HTR-8/SVneo (cell line): ENCODE measurements at regions not wholly inside any gene's neighbourhood (a gene's known extent, or its start where the extent isn't known, plus 50 kb on each side); places are given as distances from the start of the nearest gene placed in this dataset.

Source experiments
- DNase-seq: peaks from one replicate; pipeline ENCODE4 v3.0.0; 2011; ENCODE audit warnings: low spot score, mixed read lengths; ENCODE audit not compliant: insufficient read length
- FAIRE-seq: peaks from 2 replicates; lab custom pipeline; 2011; peaks lifted over from hg19 to GRCh38; lab: Jason Lieb, UNC

DNA sequence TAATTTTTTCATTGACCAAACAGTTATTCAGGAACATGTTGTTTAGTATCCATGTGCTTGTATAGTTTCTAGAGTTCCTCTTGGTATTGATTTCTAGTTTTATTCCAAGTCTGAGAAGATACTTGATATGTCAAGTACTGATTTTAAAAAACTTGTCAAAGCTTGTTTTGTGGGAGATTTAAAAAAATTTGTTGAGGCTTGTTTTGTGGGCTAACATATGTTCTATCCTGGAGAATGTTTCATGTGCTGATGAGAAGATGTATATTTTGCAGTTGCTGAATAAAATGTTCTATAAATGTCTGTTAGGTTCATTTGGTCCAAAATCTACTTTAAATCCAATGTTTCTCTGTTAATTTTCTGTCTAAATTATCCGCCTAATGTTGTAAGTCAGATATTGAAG lies 1065.1 kb upstream of the WWC1 start:
- FAIRE-seq (no peak), DNase-seq (no peak)

DNA sequence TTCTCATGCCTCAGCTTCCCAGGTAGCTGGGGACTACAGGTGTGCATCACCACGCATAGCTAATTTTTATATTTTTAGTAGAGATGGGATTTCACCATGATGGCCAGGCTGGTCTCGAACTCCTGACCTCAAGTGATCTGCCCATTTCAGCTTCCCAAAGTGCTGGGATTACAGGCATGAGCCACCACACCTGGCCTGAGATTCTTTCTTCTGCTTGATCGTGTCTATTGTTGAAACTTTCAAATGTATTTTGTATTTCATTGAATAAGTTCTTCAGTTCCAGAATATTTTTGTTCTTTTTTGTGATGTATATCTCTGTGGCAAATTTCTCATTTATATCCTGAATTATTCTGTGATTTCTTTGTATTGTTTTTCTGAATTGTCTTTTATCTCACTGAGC lies 1063.3 kb upstream of the WWC1 start:
- DNase-seq (no peak), FAIRE-seq (no peak)

DNA sequence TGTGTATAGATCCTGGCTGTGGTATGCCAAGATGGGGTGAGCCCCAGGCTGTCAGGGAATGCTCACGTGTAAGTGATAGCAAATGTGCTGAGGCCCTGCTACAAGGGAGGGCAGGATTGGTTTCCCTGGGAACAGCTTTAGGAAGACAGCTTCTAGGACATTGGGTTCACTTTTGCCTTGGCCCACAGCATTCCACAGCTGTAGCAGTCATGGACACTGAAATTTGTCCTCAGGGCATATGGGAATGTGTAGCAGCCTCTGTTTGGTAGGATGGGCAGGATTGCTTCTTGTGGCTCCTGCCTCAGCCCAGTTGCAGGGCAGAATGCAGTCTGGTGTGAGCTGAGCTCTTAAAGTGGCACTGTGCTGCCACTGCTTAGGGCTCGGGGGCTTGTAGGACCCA lies 1061.7 kb upstream of the WWC1 start:
- FAIRE-seq (no peak), DNase-seq (no peak)

DNA sequence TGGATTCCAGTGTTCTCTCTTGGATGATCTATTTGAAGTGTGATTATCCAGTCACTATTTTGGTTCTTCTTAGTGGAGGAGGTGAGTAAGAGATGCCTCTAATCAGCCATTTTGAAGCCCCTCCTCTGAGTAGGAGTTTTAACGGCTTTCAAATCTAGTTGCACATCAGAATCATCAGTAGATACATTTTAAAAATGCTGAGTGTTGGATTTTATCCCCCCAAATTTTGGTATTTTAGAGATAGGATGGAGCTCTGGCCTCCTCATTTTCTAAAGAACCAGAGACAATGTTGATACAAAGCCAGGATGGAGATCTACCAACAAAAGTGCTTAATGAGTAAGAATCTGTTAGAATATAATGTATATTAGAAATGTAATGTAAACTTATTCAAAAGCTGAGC lies 1061.0 kb upstream of the WWC1 start:
- FAIRE-seq (no peak), DNase-seq (no peak)

DNA sequence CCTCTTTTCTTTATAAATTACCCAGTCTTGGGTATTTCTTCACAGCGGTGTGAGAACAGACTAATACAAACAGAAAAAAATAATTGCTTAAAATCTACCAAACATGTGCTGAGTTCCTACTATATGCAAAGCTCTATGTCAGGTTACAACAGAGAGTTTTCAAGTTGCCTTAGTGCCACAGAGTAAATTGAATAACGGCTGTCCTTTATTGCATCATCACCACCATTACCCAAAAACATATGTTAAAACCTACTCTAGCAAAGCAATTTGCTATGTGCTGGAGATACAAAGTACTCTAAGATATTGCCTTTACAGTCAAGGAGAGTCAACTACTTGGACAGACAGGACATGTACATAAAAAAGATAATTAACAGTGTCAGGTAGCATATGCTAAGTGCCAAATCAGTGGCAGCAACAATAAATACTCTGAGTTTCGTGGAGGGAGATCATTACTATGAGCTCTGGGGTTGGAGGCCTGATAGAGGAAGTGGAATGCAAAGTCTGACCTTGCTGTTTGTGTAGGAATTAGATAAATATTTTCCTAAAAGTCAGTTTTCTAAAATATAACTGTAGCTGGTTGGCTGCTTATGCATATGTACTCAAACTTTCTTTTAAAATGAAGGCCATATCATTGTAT lies 1058.7 kb upstream of the WWC1 start:
- FAIRE-seq = no peak
- no peak for DNase-seq

DNA sequence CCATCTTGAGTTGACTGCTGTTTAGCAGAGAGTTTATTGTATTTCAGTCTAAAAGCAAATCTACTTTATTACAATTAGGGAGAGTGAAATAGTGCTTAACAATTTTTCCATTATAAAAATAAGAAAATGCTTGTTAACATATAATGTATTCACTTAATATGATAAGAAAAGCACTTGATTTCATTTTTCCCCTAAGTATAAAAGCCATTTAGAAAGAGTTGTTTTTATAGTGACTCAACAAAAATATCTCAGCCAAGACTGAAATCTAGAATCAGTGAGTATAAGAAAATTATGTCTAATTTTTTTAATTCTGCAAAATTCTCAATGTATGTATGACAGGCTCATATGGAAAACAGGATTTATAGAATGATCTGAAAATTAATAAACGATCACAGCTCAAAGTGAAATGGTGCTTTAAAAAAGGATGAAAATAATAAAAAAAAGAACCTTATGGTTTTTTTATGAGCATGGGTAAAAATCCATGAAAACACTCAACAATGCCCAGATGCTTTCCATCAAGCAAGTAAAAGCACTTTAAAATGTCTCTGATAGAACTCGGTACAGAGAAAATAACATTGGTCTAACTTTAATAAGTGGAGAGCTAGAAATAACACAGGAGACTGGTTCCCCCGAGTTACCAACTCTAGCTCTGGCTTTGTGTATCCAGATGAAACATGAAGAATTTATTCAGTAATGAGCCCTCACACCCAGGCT lies 1057.8 kb upstream of the WWC1 start:
- DNase-seq (no peak), FAIRE-seq (no peak)

DNA sequence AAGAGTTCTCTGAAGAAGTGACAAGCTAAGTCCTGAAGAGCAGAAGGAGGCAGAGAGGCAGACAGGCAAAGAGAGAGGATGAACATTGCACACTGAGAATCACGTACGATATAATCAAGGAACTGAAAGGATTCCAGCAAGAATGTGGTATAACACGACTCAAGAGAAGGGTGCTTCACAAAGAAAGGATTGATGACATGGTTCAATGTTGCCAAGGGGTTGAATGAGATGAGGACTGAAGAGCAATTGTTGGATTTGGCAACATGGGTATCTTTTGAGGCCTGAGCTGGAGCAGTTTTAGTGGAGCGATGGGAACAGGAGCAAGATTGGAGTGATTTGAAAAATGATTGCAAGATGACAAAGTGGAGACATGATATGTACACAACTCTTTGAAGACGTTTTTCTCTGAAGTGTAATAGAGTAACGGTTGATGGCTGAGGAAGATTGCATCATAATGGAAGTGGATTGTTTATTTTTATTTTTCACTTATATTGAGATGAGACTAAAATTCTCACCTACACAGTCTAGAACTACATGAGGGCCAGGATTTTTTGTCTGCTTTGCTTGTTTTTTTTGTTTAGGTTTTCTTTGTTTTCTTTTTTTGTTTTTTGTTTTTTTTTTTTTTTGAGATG lies 1049.9 kb upstream of the WWC1 start:
- DNase-seq = no peak
- FAIRE-seq = no peak

DNA sequence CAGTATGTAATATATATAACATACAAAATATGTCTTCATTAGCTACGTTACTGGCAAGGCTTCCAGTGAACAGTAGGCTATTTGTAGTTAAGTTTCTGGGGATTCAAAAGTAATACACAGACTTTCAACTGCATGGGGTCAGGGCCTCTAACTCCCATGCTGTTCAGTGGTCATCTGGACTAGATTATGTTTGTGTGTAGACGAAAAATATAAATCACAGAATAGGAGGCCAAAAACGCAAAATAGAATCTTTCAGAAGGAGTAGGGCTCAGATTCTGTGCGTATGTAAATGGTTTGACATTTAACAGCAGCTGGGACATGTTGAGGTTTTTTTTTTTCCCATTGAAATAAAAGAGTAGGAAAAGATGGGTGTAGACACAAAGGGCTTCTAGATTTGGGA lies 1048.7 kb upstream of the WWC1 start:
- no peak for FAIRE-seq

DNA sequence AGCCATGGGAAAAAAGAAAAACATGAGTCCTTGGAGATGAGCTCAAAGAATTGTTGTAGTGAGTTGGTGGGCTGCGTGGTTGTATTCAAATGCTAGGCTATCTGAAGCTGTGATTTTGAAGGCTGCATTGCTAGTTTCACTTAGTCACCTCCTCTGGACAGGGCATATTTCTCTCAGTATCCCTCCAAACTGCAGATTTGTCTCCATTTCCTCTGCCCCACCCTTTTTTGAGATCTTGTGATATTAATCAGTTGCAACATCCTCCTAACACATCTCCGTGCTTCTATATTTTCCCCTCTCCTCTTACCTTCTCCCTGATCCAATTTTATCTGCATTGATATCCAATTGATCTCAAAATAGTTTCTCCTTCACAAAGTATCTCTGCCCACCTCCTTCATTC lies 1048.0 kb upstream of the WWC1 start:
- FAIRE-seq (no peak), DNase-seq (no peak)

More for the DNA sequence above, 1048.7 kb upstream of the WWC1 start:
- DNase-seq = no peak

DNA sequence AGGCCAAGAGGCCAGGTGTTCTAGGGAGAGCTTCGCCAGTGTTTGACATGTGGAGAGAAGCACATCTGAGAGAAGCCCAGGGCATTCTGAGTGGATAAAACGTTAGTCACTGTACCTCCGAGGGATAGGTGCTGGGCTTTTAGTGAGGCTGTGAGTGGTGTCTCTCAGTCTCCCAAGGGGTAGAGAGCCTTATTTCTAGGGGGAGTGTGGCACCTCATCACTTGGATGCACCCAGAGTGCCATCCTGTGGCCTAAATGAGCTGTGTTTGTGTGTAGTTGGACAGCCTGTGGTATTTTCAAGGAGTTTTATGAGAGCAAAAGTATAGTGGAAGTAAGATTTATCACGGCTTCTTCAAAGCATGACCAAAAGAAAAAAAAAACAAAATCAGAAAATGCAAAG lies 1046.9 kb upstream of the WWC1 start:
- no peak for FAIRE-seq
- DNase-seq = peak; percentile 30

DNA sequence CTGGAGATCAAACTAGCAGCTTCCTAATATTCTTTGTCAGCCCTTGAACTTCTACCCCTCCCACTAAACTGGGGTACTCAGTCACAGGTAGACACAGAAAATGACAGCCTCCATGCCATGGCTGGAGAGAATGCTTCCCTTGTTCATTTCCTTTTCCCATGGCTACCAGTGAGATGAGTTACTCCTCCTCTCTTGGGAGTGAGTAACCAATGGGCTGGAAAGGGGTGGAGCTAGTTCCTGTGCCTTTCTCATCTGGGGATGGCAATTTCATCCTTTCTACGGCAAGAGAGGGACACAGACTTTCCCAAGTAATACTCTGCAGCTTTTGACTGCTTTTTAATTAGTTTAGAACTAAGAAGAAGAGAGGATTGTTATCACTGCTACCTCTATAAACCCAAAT lies 1045.6 kb upstream of the WWC1 start:
- no peak for DNase-seq
- FAIRE-seq = no peak

DNA sequence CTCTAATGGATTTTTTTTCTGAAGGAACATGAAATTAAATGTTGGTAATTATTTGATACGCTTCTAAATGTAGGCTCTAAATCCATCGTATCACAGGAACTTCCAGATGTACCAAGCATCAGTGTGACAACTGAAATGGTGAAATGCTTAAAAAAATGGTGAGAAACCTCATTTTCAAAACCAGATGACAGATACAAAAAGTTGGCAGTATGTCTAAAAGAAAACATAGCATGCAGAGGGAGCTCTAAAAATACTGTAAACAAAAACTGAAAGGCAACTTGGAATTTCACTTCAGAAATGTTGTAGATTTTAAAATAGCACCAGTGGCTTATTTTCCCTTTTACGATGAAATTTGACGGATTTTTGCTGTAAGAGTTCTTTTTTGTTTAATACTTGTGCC lies 1043.6 kb upstream of the WWC1 start:
- DNase-seq = no peak
- FAIRE-seq = no peak

DNA sequence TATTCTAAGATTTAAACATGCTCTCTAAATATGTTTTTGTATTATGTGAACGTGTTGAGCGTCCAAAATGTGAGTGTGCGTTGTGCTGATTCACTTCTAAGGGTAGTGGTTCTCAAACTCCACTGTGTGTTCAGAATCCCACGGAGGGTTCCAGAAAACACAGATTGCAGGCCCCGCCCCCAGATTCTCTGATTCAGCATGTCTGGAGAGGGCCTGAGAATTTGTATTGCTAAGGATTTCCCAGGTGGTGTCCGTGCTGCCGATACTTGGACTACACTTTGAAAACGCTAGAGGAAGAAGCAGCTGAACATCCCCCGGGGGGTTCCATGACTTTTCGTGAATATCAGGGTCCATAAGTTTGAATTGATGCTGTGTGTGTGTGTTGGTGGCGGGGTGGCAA lies 1043.2 kb upstream of the WWC1 start:
- DNase-seq = no peak
- FAIRE-seq = no peak

DNA sequence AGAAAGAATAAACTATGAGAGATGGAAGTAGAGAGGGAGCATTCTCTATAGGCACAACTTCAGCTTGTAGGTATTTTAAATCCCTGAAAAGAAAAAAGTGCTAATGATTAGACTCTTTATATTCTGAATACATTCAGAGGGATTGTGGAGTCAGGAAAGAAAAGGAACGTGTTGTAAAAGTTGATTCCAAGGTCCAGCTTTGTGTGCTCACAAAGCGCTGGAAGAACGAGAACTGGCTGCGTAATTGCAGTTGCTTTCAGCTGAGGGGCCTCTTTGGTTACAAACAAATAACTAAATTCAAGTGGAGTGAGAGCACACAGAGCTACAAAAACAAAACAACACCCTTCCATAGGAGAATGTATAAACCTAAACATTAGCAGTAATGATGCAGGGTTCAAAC lies 1040.4 kb upstream of the WWC1 start:
- no peak for DNase-seq
- no peak for FAIRE-seq

DNA sequence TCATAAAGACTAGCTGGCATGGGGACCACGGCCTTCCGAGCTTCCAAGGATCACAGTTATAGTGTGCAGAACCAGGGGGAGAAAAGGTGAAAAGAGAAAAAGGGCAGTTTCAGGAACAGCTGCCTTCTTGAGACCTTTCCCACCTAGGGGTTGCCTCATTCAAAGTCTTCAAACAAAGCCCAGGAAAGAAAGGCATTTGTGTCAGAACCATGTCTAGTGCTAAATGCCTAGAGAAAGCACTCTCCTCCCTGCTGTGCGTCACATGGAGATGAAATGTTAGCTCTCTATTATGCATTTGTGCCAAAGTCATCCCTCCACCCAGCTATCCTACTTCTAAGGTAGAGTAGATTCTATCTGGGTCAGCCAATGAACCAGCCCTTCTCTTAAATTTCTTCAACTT lies 1037.3 kb upstream of the WWC1 start:
- DNase-seq (no peak), FAIRE-seq (no peak)

DNA sequence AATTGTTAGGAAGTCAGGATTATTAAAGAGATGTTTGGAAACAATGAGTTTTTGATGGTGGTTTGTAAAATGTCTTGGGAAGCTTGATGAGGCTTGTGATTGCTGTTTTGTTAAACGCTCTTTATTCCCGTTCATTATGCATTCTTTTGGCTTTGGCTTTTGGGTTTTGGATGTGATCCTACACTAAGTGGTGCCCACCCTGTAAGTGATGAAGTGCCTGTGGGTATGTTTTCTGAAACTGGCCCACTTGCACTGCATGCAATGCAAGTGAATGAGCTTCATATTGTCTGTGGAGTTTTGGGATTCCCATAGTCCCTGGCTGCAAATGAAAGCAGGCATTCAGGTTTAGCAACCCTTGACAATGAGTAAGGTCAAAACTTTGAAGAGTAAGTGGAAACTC lies 1035.5 kb upstream of the WWC1 start:
- DNase-seq (no peak), FAIRE-seq (no peak)

DNA sequence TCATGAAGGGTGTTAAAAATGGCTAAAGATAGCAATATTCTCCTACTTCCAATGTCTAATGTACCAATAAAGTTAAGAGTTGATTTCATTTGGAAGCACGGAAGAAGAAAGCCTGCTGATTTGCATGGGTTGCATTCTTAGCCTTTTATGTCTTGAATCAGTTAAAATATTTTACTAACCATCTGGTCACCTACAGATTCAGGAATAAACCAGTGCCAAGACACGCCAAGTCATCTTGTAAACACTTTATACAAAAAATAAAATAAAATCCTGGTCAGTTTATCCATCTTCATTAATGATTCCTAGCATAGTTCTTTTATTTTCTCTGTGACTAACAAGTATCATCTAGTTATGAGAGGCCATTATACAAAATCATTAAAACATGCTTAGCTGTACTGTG lies 1031.6 kb upstream of the WWC1 start:
- FAIRE-seq = no peak
- no peak for DNase-seq

DNA sequence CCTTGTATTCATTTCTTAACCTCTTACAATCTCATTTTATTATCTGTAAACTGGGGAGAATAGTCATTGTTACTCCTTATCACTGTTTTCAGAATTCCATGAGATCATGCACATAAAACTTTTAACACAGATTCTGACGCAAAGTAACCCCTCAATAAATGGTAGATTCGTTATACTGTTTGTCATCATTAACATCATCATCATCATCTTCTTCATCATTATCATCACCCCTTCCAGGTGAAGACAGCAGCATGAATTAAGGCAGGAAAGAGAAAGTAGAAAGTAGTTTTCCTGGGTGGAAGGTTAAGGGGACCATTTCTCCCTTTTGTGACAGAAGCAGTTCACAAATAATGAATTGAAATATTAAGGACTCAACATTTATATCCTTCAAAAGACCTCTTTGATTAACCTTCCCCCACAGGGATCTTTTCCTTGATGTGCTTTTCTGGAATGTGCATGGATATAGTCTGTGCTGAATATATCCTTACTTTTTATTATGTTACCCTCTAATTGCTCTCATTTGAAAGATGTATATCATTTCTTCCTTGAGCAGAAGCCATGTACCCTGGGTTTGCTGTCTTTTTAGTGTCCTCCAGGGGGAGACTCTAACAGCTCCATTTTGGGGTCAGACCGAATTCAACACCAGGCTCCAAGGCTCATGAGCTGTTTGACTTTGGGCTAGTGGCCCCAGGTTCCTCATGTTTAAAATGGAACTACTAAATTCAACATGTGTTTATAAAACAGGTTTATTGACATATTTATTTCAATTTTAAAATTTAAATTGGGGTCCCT lies 1029.9 kb upstream of the WWC1 start:
- DNase-seq (no peak), FAIRE-seq (no peak)

DNA sequence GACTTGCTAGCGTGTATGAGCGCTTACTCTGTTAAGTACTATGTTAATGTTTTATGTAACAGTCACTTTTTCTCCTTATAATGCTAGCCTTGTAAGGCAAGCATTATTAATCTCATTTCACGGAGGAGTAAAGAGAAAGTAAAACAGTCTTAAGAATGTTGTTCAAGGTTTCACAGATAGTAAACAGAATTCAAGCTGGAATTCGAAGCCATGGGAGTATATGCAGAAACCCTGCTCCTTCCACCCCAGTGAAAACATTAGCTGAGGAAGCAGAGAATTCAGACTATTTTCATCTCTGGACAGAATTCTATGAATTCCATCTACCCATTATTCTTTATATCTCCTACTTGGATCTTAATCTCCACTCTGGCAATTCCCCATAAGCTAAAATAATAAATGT lies 1028.3 kb upstream of the WWC1 start:
- FAIRE-seq = no peak
- DNase-seq = no peak

DNA sequence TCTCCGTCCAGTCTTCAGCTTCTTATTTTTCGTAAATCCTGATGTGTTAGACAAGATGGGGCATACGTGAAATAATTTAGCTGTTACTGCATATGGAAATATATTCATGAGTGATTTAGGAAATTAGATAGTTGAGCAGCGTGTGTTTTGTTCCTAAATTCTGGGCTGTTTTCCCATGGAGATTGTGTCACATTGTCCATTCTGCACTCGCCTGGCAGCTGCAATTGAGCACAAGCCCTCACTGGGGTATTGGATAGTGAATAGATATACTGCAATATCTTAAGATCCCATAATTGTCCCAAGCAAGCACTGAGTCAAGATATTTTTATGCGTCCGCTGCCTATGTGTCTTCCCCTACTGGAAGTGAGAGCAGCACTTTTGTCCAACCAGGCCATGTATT lies 1027.1 kb upstream of the WWC1 start:
- FAIRE-seq = no peak

DNA sequence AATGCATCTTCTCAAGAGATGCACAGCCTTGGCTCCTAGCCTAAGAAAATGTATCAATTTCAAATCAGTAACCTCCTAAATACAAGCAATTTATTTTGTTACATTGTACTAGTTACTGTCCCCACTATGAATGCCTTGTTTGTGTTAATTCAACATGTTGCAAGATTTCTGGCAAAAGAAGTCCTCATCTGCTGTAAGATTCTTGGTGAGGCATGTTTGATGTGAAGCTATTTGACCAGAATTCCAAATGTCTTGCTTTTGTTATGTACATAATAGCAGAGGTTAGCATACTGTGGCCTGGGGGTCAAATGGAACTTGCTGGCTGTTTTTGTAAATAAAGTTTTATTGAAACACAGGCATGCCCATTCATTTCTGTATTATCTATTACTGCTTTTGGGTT lies 1023.1 kb upstream of the WWC1 start:
- no peak for DNase-seq
- no peak for FAIRE-seq

More for the DNA sequence above, 1027.1 kb upstream of the WWC1 start:
- no peak for DNase-seq
